ENCODE measurements at regions not wholly inside any gene's neighbourhood (a gene's known extent, or its start where the extent isn't known, plus 50 kb on each side); places are given as distances from the start of the nearest gene placed in this dataset.

DNA sequence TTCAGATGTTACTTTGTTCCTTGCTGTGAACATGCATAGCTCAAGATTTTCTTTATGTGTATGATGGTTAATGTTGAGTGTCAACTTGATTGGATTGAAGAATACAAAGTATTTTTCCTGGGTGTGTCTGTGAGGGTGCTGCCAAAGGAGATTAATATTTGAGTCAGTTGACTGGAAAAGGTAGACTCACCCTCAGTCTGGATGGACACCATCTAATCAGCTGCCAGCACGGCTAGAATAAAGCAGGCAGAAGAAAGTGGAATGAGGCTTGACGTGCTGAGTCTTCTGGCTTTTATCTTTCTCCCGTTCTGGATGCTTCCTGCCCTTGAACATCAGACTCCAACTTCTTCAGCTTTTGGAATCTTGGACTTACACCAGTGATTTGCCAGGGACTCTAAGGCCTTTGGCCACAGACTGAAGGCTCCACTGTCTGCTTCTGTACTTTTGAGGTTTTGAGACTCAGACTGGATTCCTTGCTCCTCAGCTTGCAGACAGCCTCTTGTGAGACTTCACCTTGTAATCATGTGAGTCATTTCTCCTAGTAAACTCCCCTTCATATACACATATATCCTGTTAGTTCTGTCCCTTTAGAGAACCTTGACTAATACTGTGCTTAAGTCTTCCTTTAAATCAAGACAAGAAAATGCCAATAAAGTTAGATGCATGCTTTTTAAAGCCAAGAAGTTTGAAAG, 626.6 kb downstream of the KCNT2 start:
- no peak for DNase-seq

DNA sequence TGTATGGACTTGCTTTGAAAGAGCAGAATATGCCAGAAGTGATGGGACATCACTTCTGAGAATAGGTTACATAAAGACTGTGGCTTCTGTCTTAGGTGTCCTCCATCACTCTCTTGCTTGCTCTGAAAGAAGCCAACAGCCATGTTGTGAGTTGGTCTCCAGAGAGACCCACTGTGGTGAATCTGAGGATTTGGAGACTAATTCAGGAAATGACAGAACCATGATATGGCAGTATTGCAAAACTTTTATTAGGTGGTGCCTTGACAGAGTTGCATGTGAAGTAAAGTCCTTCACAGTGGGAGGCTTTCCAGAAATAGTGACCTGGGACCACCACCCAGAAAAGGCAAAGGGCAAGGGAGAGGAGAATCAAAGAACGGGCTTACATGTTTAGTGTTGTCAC, 628.6 kb downstream of the KCNT2 start:
- DNase-seq: no peak

GRCh38 chr1:195973311-195973904, 634.8 kb downstream of the KCNT2 start:
- no peak for DNase-seq

- no peak for DNase-seq
Observed at GRCh38 chr1:195971589-195971988, 636.7 kb downstream of the KCNT2 start.

- no peak for DNase-seq
Observed at GRCh38 chr1:195970209-195970608, 638.0 kb downstream of the KCNT2 start.

- no peak for DNase-seq
Observed at GRCh38 chr1:195965475-195965874, 642.8 kb downstream of the KCNT2 start.

GRCh38 chr1:195965036-195965435, 643.2 kb downstream of the KCNT2 start:
- DNase-seq: no peak

- DNase-seq: no peak
Observed at GRCh38 chr1:195964516-195964915, 643.7 kb downstream of the KCNT2 start.

GRCh38 chr1:195962051-195962450, 646.2 kb downstream of the KCNT2 start:
- DNase-seq: no peak

DNA sequence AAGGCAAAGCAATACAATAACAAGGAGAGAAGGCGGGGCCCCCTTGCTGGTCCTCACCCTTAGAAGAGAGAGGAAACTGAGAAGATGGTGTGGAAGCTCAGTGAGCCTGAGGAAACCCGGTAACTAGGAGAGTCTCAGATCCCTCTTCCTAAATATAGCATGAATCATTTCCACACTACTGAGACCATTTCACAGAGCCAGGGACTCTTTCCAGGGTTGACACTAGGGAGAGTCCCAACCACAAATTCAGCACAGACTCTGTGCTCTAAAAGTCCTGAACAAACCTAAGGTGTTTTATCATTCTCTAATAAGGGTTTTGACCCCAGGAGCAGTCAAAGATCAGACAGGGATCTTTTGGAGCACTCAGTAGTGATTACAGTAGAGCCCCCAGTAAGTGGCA, 647.7 kb downstream of the KCNT2 start:
- DNase-seq: no peak

- DNase-seq: no peak
Observed at GRCh38 chr1:195958131-195958530, 650.1 kb downstream of the KCNT2 start.

- no peak for DNase-seq
Observed at GRCh38 chr1:195956845-195957244, 651.4 kb downstream of the KCNT2 start.

DNA sequence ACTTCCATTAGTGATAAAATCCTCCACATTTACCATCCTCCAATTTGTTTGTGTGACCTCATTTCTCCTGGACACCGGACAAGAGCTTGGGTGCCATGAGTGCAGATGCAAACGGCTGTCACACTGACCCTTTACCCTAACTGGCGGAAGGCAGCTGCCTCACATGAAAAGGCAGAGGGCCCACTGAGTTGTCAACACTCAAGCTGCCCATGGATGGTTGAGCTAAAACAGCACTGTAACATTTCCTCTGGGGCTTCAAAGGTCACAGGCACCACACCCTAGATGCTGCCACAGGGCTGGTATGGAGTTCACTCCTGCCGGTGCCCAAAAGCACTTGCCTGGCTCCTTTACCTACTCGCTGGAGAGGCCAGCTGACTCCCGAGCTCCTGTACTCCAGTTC, 653.4 kb downstream of the KCNT2 start:
- DNase-seq: no peak

- DNase-seq: no peak
Observed at GRCh38 chr1:195951313-195951712, 656.9 kb downstream of the KCNT2 start.

GRCh38 chr1:195948123-195948895, 659.9 kb downstream of the KCNT2 start:
- DNase-seq: no peak

GRCh38 chr1:195946500-195946899, 661.7 kb downstream of the KCNT2 start:
- no peak for DNase-seq

GRCh38 chr1:195941795-195942194, 666.4 kb downstream of the KCNT2 start:
- no peak for DNase-seq

DNA sequence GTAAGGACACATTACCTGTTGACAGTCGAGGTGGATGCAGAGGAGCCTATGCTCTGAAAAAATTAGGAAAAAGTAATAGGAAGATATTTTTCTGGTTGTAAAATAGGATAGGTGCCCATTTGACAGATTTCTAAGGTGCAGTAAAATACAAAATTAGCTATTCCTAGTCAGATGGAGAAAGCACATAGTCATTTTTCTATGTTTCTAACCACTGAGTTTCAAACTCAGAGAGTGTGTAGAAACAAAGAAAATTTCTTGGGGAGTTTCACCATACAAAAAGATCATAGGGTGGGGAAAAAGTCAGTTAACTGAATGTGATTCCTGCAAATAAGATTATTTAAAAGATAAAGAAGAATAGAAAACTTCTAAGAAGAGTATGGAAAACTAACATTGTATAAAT, 666.9 kb downstream of the KCNT2 start:
- no peak for DNase-seq

- no peak for DNase-seq
Observed at GRCh38 chr1:195939844-195940243, 668.4 kb downstream of the KCNT2 start.

GRCh38 chr1:195934817-195935553, 673.3 kb downstream of the KCNT2 start:
- DNase-seq: no peak

- DNase-seq: no peak
Observed at GRCh38 chr1:195933835-195934234, 674.4 kb downstream of the KCNT2 start.

DNA sequence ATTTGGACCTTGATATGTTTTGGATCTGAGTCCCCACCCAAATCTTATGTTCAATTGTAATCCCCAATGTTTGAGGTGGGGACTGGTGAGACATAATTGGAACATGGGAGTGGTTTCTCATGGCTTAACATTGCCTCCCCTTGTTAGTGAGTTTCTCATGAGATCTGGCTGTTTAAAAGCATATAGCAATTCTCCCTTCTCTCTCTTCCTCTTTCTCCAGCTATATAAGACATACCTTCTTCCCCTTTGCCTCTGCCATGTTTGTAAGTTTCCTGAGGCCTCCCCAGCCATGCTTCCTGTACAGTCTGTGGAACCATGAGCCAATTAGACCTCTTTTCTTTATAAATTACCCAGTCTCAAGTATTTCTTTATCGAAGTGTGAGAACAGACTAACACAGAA, 692.4 kb downstream of the KCNT2 start:
- DNase-seq: no peak

DNA sequence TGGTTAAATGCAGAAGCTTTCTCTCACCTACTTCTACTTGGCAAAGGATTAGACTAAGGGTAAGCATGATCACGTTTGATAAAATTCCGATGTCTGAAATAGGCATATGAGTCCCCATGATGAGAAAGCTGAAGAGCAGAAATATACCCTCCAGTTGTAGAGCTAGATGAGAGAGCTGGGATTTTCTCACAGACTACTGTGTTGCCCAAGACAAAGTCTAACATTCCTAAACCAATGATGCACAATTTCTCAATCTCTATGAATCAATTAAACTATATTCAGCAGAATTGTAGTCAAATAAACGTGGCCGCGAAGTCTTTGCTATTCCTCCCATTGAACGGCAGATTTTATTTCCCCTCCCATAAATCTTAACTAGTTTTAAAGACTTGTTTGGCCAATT, 699.2 kb downstream of the KCNT2 start:
- DNase-seq: no peak

DNA sequence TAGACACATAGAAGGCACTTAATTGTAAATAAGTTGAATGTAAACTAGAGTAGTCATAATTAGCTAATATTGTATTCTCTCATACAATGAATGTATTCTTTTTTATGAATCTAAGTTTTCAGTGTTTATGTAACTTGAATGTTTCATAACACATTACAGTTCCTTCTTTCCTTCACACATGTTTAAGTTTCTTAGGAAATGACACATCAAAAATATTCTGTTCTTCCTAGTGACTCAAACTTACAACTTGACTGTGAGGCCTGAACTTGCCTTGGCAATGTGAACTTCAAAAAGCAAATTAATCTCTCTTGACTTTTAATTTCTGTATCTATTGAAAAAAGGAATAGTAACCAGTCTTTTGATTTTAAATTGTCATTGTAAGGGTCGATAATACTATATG, 700.1 kb downstream of the KCNT2 start:
- DNase-seq: no peak
